ENCODE measurements at regions not wholly inside any gene's neighbourhood (a gene's known extent, or its start where the extent isn't known, plus 50 kb on each side); places are given as distances from the start of the nearest gene placed in this dataset.

GRCh38 chr6:23365732-23366131, 760.3 kb upstream of the NRSN1 start:
- Mint-ChIP-seq H3K36me3 (peaks cover 24% of the 10 kb centered on the region), H3K27me3 (ENCODE audit: low read depth) (no peaks in the 10 kb centered on the region; the same call in 1 of the 2 replicates), H3K4me3 (no peak overlapping the region), H3K27ac (no peak overlapping the region), H3K4me1 (no peaks in the 10 kb centered on the region), H3K9me3 (peaks cover 30% of the 10 kb centered on the region)
- no peak for DNase-seq (ENCODE audit: low spot score)
- no peak for ATAC-seq
- ChIA-PET POLR2A (no interaction called here), CTCF (no interaction called here)
- no peak for TF ChIP-seq USF2 (CRISPR knock-in tag; IDR thresholded peaks at IDR 0.05)
- TF ChIP-seq SOX15 (CRISPR knock-in tag; IDR thresholded peaks at IDR 0.05), result no peak
- no peak for TF ChIP-seq HMGXB4 (CRISPR knock-in tag; IDR thresholded peaks at IDR 0.05)
- TF ChIP-seq ATF3 (CRISPR knock-in tag; conservative IDR thresholded peaks at IDR 0.05), result no peak
- no peak for TF ChIP-seq JAZF1 (CRISPR knock-in tag; IDR thresholded peaks at IDR 0.05)
- TF ChIP-seq FOXP4 (CRISPR knock-in tag; IDR thresholded peaks at IDR 0.05), result no peak
- no peak for TF ChIP-seq PRRX2 (CRISPR knock-in tag; IDR thresholded peaks at IDR 0.05)
- no peak for TF ChIP-seq ZNF532 (CRISPR knock-in tag; IDR thresholded peaks at IDR 0.05; ENCODE audit: borderline replicate concordance)
- TF ChIP-seq GTF2I (CRISPR knock-in tag; conservative IDR thresholded peaks at IDR 0.05), result no peak
- no peak for TF ChIP-seq ZSCAN18 (CRISPR knock-in tag; IDR thresholded peaks at IDR 0.05)
- no peak for TF ChIP-seq RELA (CRISPR knock-in tag; IDR thresholded peaks at IDR 0.05; ENCODE audit: borderline replicate concordance)
- no peak for TF ChIP-seq E2F5 (CRISPR knock-in tag; IDR thresholded peaks at IDR 0.05)
- TF ChIP-seq ESRRA (CRISPR knock-in tag; IDR thresholded peaks at IDR 0.05; ENCODE audit: borderline replicate concordance), result no peak
- no peak for TF ChIP-seq EMX1 (CRISPR knock-in tag; IDR thresholded peaks at IDR 0.05)
- no peak for TF ChIP-seq FOXK1 (CRISPR knock-in tag; IDR thresholded peaks at IDR 0.05)
- TF ChIP-seq ERG (CRISPR knock-in tag; IDR thresholded peaks at IDR 0.05), result no peak
- TF ChIP-seq TP53 (CRISPR knock-in tag; IDR thresholded peaks at IDR 0.05), result no peak
- no peak for TF ChIP-seq NR3C1 (CRISPR knock-in tag; conservative IDR thresholded peaks at IDR 0.05; ENCODE audit: low read depth)
- TF ChIP-seq AFF4 (CRISPR knock-in tag; IDR thresholded peaks at IDR 0.05; ENCODE audit: borderline replicate concordance), result no peak
- no peak for TF ChIP-seq CDX4 (CRISPR knock-in tag; IDR thresholded peaks at IDR 0.05; ENCODE audit: borderline replicate concordance)
